Tibial nerve (tissue), 4 donors: ENCODE measurements at regions not wholly inside any gene's neighbourhood (a gene's known extent, or its start where the extent isn't known, plus 50 kb on each side); places are given as distances from the start of the nearest gene placed in this dataset.

Source experiments
- CTCF ChIP-seq, 5 experiments: fragments of 200-600 bp in 3 of 5; fragments of 450-650 bp in 2 of 5; sonication (generic) in 3 of 5; IDR thresholded peaks; one replicate each; pipeline ENCODE4 v1.5.1; 2016 to 2019; ENCODE audit warnings: antibody characterized with exemption in 5 of 5, mild to moderate bottlenecking in 3 of 5, moderate library complexity in 2 of 5
- EP300 ChIP-seq, 2 donors: sonication (generic); formaldehyde crosslinking; IDR thresholded peaks; one replicate each; pipeline ENCODE4 v1.6.1; 2017; ENCODE audit warnings: antibody characterized with exemption in 2 of 2, mild to moderate bottlenecking in 1 of 2

- TF ChIP-seq EP300 (IDR thresholded peaks at IDR 0.05) (no peak), CTCF (IDR thresholded peaks at IDR 0.05) (no peak)
Observed at GRCh38 chr4:173698557-173699262, 168.7 kb upstream of the HAND2 start.
